IMR-90 (cell line): ENCODE measurements at regions not wholly inside any gene's neighbourhood (a gene's known extent, or its start where the extent isn't known, plus 50 kb on each side); places are given as distances from the start of the nearest gene placed in this dataset.

ENCODE experiments used
- ATAC-seq: fragments of 200-7000 bp; cut with Tn5 transposase; 2 replicates; pipeline ENCODE4 v1.9.1; 2020; ENCODE audit warnings: low read depth, mild to moderate bottlenecking, moderate library complexity
- BruUV-seq: library from RNA; stranded (reverse); fragments of 400-500 nt; replicated peaks from 2 replicates; lab custom pipeline; 2021; lab: Mats Ljungman, UMichigan
- CTCF ChIA-PET: fragments of 300-600 bp; formaldehyde crosslinking; extraction: SDS; loops from one replicate; lab custom pipeline; 2021; ENCODE audit warnings: antibody characterized with exemption; lab: Yijun Ruan, JAX
- POLR2A ChIA-PET: fragments of 300-600 bp; sonication (Branson Sonifier 250); formaldehyde crosslinking; loops from one replicate; lab custom pipeline; 2022; ENCODE audit warnings: antibody characterized with exemption; ENCODE audit not compliant: unreplicated experiment; lab: Charles Lee
- DNase-seq: peaks from one replicate; pipeline ENCODE4 v3.0.0; 2013
- H2AFZ ChIP-seq: replicated peaks from 2 replicates; pipeline ENCODE3; 2013; ENCODE audit warnings: low read length, mild to moderate bottlenecking; ENCODE audit not compliant: poor library complexity
- H2AK5ac ChIP-seq: 2 replicates; pipeline ENCODE4 v1.6.1; 2013; ENCODE audit warnings: low read depth, low read length, inconsistent platforms
- H2AK9ac ChIP-seq: replicated peaks from 2 replicates; pipeline ENCODE3; 2013; ENCODE audit warnings: mild to moderate bottlenecking, low read depth, low read length, moderate library complexity; ENCODE audit not compliant: poor library complexity
- H2BK120ac ChIP-seq: 2 replicates; pipeline ENCODE4 v1.6.1; 2013; ENCODE audit warnings: low read depth, low read length, inconsistent platforms
- H2BK15ac ChIP-seq: 3 replicates; pipeline ENCODE4 v1.6.1; 2013; ENCODE audit warnings: low read depth, low read length, inconsistent platforms
- H2BK20ac ChIP-seq: 2 replicates; pipeline ENCODE4 v1.6.1; 2013; ENCODE audit warnings: low read depth, mild to moderate bottlenecking, inconsistent platforms, low read length, moderate library complexity
- H2BK5ac ChIP-seq: 2 replicates; pipeline ENCODE4 v1.6.1; 2013; ENCODE audit warnings: mild to moderate bottlenecking, low read depth, low read length, inconsistent platforms; ENCODE audit not compliant: poor library complexity, severe bottlenecking
- H3K14ac ChIP-seq: replicated peaks from 2 replicates; pipeline ENCODE4 v1.6.1; 2013; ENCODE audit warnings: low read depth, low read length, inconsistent platforms
- H3K18ac ChIP-seq: 2 replicates; pipeline ENCODE4 v1.6.1; 2013; ENCODE audit warnings: low read depth, low read length, control low read depth
- H3K23ac ChIP-seq: 2 replicates; pipeline ENCODE4 v1.6.1; 2013; ENCODE audit warnings: low read depth, low read length, inconsistent platforms
- H3K27ac ChIP-seq: 2 replicates; pipeline ENCODE4 v1.5.1; 2013; ENCODE audit warnings: mild to moderate bottlenecking, control low read depth, low read length; ENCODE audit not compliant: insufficient read depth
- H3K27me3 ChIP-seq: 2 replicates; pipeline ENCODE4 v1.6.1; 2013; ENCODE audit warnings: low read length; ENCODE audit not compliant: control insufficient read depth, insufficient read depth
- H3K36me3 ChIP-seq: 2 replicates; pipeline ENCODE4 v1.6.1; 2013; ENCODE audit warnings: low read length, mixed read lengths; ENCODE audit not compliant: control insufficient read depth, insufficient read depth
- H3K4ac ChIP-seq: 2 replicates; pipeline ENCODE4 v1.6.1; 2013; ENCODE audit warnings: low read depth, low read length, inconsistent platforms
- H3K4me1 ChIP-seq: 2 replicates; pipeline ENCODE4 v1.6.1; 2013; ENCODE audit warnings: low read length, mixed read lengths; ENCODE audit not compliant: control insufficient read depth, insufficient read depth
- H3K4me2 ChIP-seq: 2 replicates; pipeline ENCODE4 v1.6.1; 2013; ENCODE audit warnings: low read depth, mild to moderate bottlenecking, control low read depth, low read length, moderate library complexity
- H3K4me3 ChIP-seq: 2 replicates; pipeline ENCODE4 v1.5.1; 2013; ENCODE audit warnings: low read depth, mild to moderate bottlenecking, control low read depth, low read length, moderate library complexity; ENCODE audit not compliant: insufficient read depth
- H3K56ac ChIP-seq: 2 replicates; pipeline ENCODE4 v1.6.1; 2013; ENCODE audit warnings: low read length, inconsistent platforms; ENCODE audit not compliant: insufficient read depth; ENCODE audit errors: extremely low read depth
- H3K79me1 ChIP-seq, 2 experiments: 2 replicates each; pipeline ENCODE4 v1.6.1; 2013; ENCODE audit warnings: low read length in 2 of 2, inconsistent platforms in 1 of 2, low read depth in 1 of 2
- H3K9ac ChIP-seq: 2 replicates; pipeline ENCODE4 v1.6.1; 2013; ENCODE audit warnings: low read depth, low read length, control low read depth
- H3K9me1 ChIP-seq: 2 replicates; pipeline ENCODE4 v1.6.1; 2013; ENCODE audit warnings: low read length, inconsistent platforms; ENCODE audit not compliant: insufficient read depth
- H3K9me3 ChIP-seq: 2 replicates; pipeline ENCODE4 v1.6.1; 2013; ENCODE audit warnings: low read length; ENCODE audit not compliant: control insufficient read depth, insufficient read depth
- H4K20me1 ChIP-seq: 2 replicates; pipeline ENCODE4 v1.6.1; 2013; ENCODE audit warnings: low read length, inconsistent platforms; ENCODE audit not compliant: insufficient read depth
- H4K5ac ChIP-seq: 2 replicates; pipeline ENCODE4 v1.6.1; 2013; ENCODE audit warnings: mild to moderate bottlenecking, low read depth, low read length, control low read depth
- H4K8ac ChIP-seq, 2 experiments: 2 replicates each; pipeline ENCODE4 v1.6.1; 2013; ENCODE audit warnings: low read depth in 2 of 2, low read length in 2 of 2, control low read depth in 1 of 2, inconsistent platforms in 1 of 2
- H4K91ac ChIP-seq: 2 replicates; pipeline ENCODE4 v1.6.1; 2013; ENCODE audit warnings: low read depth, low read length, inconsistent platforms; ENCODE audit not compliant: insufficient read depth
- BHLHE40 ChIP-seq: fragments of 150-350 bp; IDR thresholded peaks from 2 replicates; pipeline ENCODE4 v1.6.1; 2016; ENCODE audit warnings: mild to moderate bottlenecking, low read depth, low read length
- CEBPB ChIP-seq: IDR thresholded peaks from 2 replicates; pipeline ENCODE4 v1.6.1; 2012; ENCODE audit warnings: low read depth, low read length, improper control_type of control experiment
- CHD1 ChIP-seq: IDR thresholded peaks from 2 replicates; pipeline ENCODE4 v1.6.1; 2012; ENCODE audit warnings: low read depth, low read length, improper control_type of control experiment
- CTCF ChIP-seq: conservative IDR thresholded peaks from 2 replicates; pipeline ENCODE4 v1.5.1; 2012; ENCODE audit warnings: mild to moderate bottlenecking, low read depth, low read length, improper control_type of control experiment
- ELK1 ChIP-seq: fragments of 150-350 bp; IDR thresholded peaks from 2 replicates; pipeline ENCODE4 v1.6.1; 2016; ENCODE audit warnings: low read depth, mild to moderate bottlenecking, low read length, moderate library complexity, borderline replicate concordance
- FOS ChIP-seq: fragments of 150-350 bp; IDR thresholded peaks from 2 replicates; pipeline ENCODE4 v1.6.1; 2016; ENCODE audit warnings: low read depth, low read length
- MAFK ChIP-seq: IDR thresholded peaks from 2 replicates; pipeline ENCODE4 v1.6.1; 2012; ENCODE audit warnings: low read depth, low read length, improper control_type of control experiment
- MXI1 ChIP-seq: IDR thresholded peaks from 2 replicates; pipeline ENCODE4 v1.6.1; 2012; ENCODE audit warnings: low read depth, mild to moderate bottlenecking, low read length, moderate library complexity, borderline replicate concordance
- NFE2L2 ChIP-seq: fragments of 150-350 bp; IDR thresholded peaks from 2 replicates; pipeline ENCODE4 v1.6.1; 2016; ENCODE audit warnings: low read depth, mild to moderate bottlenecking, low read length
- RAD21 ChIP-seq: IDR thresholded peaks from 2 replicates; pipeline ENCODE4 v1.6.1; 2012; ENCODE audit warnings: low read length, improper control_type of control experiment
- RCOR1 ChIP-seq: IDR thresholded peaks from 2 replicates; pipeline ENCODE4 v1.6.1; 2012; ENCODE audit warnings: mild to moderate bottlenecking, low read length, improper control_type of control experiment; ENCODE audit not compliant: insufficient replicate concordance
- RFX5 ChIP-seq: IDR thresholded peaks from 2 replicates; pipeline ENCODE4 v1.8.0; 2012; ENCODE audit warnings: low read depth, mild to moderate bottlenecking, low read length, moderate library complexity
- WGBS, 2 experiments: methylation state at CpG; one replicate each; pipeline versions ENCODE4 v1.1.5 to v1.1.7; 2013; ENCODE audit warnings: missing lambda C conversion rate in 2 of 2; ENCODE audit not compliant: insufficient read length in 1 of 2; ENCODE audit errors: extremely low coverage in 2 of 2; 5-methylcytosine and 5-hydroxymethylcytosine counted together
- dilution Hi-C: fragments of 300-500 bp; cut with HindIII; formaldehyde crosslinking; loops from one replicate; pipeline ENCODE4 v1.14.3; 2018; ENCODE audit warnings: low sequenced_read_pairs; ENCODE audit not compliant: unreplicated experiment
- in situ Hi-C: fragments of 300-500 bp; cut with MboI; formaldehyde crosslinking; loops from 3 replicates; pipeline ENCODE4 v1.14.3; 2019; ENCODE audit warnings: low sequenced_read_pairs, inconsistent platforms, mixed read lengths
- intact Hi-C: fragments of 100-400 bp; cut with micrococcal nuclease; formaldehyde crosslinking; loops from 2 replicates; pipeline ENCODE4 v1.10.0; 2022
- TF ChIP-seq, protein P1 (sequence below): fragments of 150-350 bp; IDR thresholded peaks from 2 replicates; pipeline ENCODE4 v1.6.1; 2017; ENCODE audit warnings: mild to moderate bottlenecking, antibody characterized with exemption, low read length, low read depth

GRCh38 chr3:25938566-25939325 lies 148.9 kb downstream of the OXSM start:
- CTCF ChIA-PET, result no interaction called here
- H3K27ac ChIP-seq, result no peak overlapping the region

More at GRCh38 chr3:25938566-25939325, 148.9 kb downstream of the OXSM start:
- H4K91ac ChIP-seq, result no peak overlapping the region
- H3K9me3 ChIP-seq, result no peaks in the 10 kb centered on the region
- POLR2A ChIA-PET, result no interaction called here
- H3K4me2 ChIP-seq, result no peak overlapping the region
- no peak overlapping the region for H3K4ac ChIP-seq
- no peak overlapping the region for H3K56ac ChIP-seq
- dilution Hi-C loops (no loop called here), intact Hi-C loops (no loop called here), in situ Hi-C loops (no loop called here)
- H4K5ac ChIP-seq, result no peak overlapping the region
- no peaks in the 10 kb centered on the region for H3K79me1 ChIP-seq
- no peaks in the 10 kb centered on the region for H4K20me1 ChIP-seq
- no peaks in the 10 kb centered on the region for H3K36me3 ChIP-seq
- no CpG with 5 or more reads among the region's 2 CpGs for WGBS, 2 experiments
- no peak overlapping the region for H2BK5ac ChIP-seq
- TF ChIP-seq ELK1 (no peak), NFE2L2 (no peak), CEBPB (no peak), RCOR1 (no peak), RFX5 (no peak), MAFK (no peak), CTCF (no peak), RAD21 (no peak), MXI1 (no peak), CHD1 (no peak), FOS (no peak), BHLHE40 (no peak)
- TF ChIP-seq, protein P1, sequence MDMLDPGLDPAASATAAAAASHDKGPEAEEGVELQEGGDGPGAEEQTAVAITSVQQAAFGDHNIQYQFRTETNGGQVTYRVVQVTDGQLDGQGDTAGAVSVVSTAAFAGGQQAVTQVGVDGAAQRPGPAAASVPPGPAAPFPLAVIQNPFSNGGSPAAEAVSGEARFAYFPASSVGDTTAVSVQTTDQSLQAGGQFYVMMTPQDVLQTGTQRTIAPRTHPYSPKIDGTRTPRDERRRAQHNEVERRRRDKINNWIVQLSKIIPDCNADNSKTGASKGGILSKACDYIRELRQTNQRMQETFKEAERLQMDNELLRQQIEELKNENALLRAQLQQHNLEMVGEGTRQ, result no peak
- H3K9me1 ChIP-seq, result no peaks in the 10 kb centered on the region
- H2AK9ac ChIP-seq, result no peak overlapping the region
- ATAC-seq (no peak), DNase-seq (no peak)
- H2BK120ac ChIP-seq, result no peak overlapping the region
- H3K23ac ChIP-seq, result no peak overlapping the region
- BruUV-seq, result no TSS peak
- H3K9ac ChIP-seq, result no peak overlapping the region
- no peak overlapping the region for H3K14ac ChIP-seq
- no peaks in the 10 kb centered on the region for H3K4me1 ChIP-seq
- H2AK5ac ChIP-seq, result no peak overlapping the region
- H2BK15ac ChIP-seq, result no peak overlapping the region
- no peak overlapping the region for H3K18ac ChIP-seq
- H4K8ac ChIP-seq, result no peak overlapping the region
- H2AFZ ChIP-seq, result no peak overlapping the region
- H3K4me3 ChIP-seq, result no peak overlapping the region
- no peak overlapping the region for H2BK20ac ChIP-seq
- no peaks in the 10 kb centered on the region for H3K27me3 ChIP-seq
